PC-3 (cell line): ENCODE measurements at regions not wholly inside any gene's neighbourhood (a gene's known extent, or its start where the extent isn't known, plus 50 kb on each side); places are given as distances from the start of the nearest gene placed in this dataset.

Source experiments
- ATAC-seq: fragments of 200-7000 bp; cut with Tn5 transposase; 2 replicates; pipeline ENCODE4 v1.9.1; 2020; ENCODE audit warnings: mild to moderate bottlenecking, moderate library complexity
- BruUV-seq: library from RNA; stranded (reverse); fragments of 400-500 nt; replicated peaks from 2 replicates; lab custom pipeline; 2021; lab: Mats Ljungman, UMichigan
- CTCF ChIA-PET: fragments of 300-600 bp; sonication (Branson Sonifier 250); formaldehyde crosslinking; loops from one replicate; lab custom pipeline; 2022; ENCODE audit warnings: antibody characterized with exemption; lab: Charles Lee
- POLR2A ChIA-PET: fragments of 300-600 bp; sonication (Branson Sonifier 250); formaldehyde crosslinking; loops from one replicate; lab custom pipeline; 2022; ENCODE audit warnings: antibody characterized with exemption; ENCODE audit not compliant: unreplicated experiment; lab: Charles Lee
- DNase-seq: peaks from one replicate; pipeline ENCODE4 v3.0.0-alpha.2; 2015
- H2AFZ ChIP-seq: fragments of 300-600 bp; sonication (generic); 2 replicates; pipeline ENCODE4 v1.6.0; 2016; ENCODE audit warnings: antibody characterized with exemption, low read length
- H3F3A ChIP-seq: fragments of 300-600 bp; sonication (generic); one replicate; pipeline ENCODE4 v1.6.0; 2017; ENCODE audit warnings: antibody characterized with exemption, low read length, control low read depth, mild to moderate bottlenecking; ENCODE audit not compliant: unreplicated experiment
- H3K27ac ChIP-seq: fragments of 300-600 bp; sonication (generic); 2 replicates; pipeline ENCODE4 v1.5.1; 2016; ENCODE audit warnings: mild to moderate bottlenecking, low read length
- H3K27me3 ChIP-seq: fragments of 300-600 bp; sonication (generic); 2 replicates; pipeline ENCODE4 v1.6.1; 2016; ENCODE audit warnings: low read length, mixed read lengths
- H3K36me3 ChIP-seq: fragments of 300-600 bp; sonication (generic); 2 replicates; pipeline ENCODE4 v1.6.1; 2016; ENCODE audit warnings: low read depth, mixed run types, low read length, mixed read lengths
- H3K4me1 ChIP-seq: fragments of 300-600 bp; sonication (generic); 2 replicates; pipeline ENCODE4 v1.5.1; 2016; ENCODE audit warnings: low read length; ENCODE audit not compliant: insufficient read depth
- H3K4me2 ChIP-seq: fragments of 300-600 bp; sonication (generic); 2 replicates; pipeline ENCODE4 v1.6.0; 2016; ENCODE audit warnings: low read length
- H3K4me3 ChIP-seq: fragments of 300-600 bp; sonication (generic); 2 replicates; pipeline ENCODE4 v1.5.1; 2016; ENCODE audit warnings: mild to moderate bottlenecking, low read length, mixed read lengths
- H3K79me2 ChIP-seq: fragments of 300-600 bp; sonication (generic); 2 replicates; pipeline ENCODE4 v1.6.1; 2017; ENCODE audit warnings: low read length, mixed read lengths
- H3K9ac ChIP-seq: fragments of 300-600 bp; sonication (generic); 2 replicates; pipeline ENCODE4 v1.6.0; 2016; ENCODE audit warnings: mild to moderate bottlenecking, low read length
- H3K9me2 ChIP-seq: fragments of 300-600 bp; sonication (generic); replicated peaks from 2 replicates; pipeline ENCODE4 v1.6.1; 2016; ENCODE audit warnings: mixed run types, low read length, mixed read lengths
- H3K9me3 ChIP-seq: fragments of 300-600 bp; sonication (generic); 2 replicates; pipeline ENCODE4 v1.6.1; 2016; ENCODE audit warnings: low read length, mixed read lengths
- H4K20me1 ChIP-seq: fragments of 300-600 bp; sonication (generic); 2 replicates; pipeline ENCODE4 v1.6.1; 2016; ENCODE audit warnings: low read length, mixed read lengths
- CTCF ChIP-seq: fragments of 300-600 bp; sonication (generic); conservative IDR thresholded peaks from 2 replicates; pipeline ENCODE4 v1.5.1; 2017; ENCODE audit warnings: antibody characterized with exemption, low read depth, mild to moderate bottlenecking, low read length
- EZH2 ChIP-seq: fragments of 300-600 bp; sonication (generic); IDR thresholded peaks from one replicate; pipeline ENCODE4 v1.6.1; 2017; ENCODE audit warnings: antibody characterized with exemption, mild to moderate bottlenecking, low read length; ENCODE audit not compliant: unreplicated experiment
- EZH2phosphoT487 ChIP-seq: fragments of 300-600 bp; sonication (generic); IDR thresholded peaks from 2 replicates; pipeline ENCODE4 v1.6.1; 2018; ENCODE audit warnings: mild to moderate bottlenecking, antibody characterized with exemption, low read length, borderline replicate concordance
- intact Hi-C: fragments of 100-400 bp; cut with micrococcal nuclease; formaldehyde crosslinking; loops from 2 replicates; pipeline ENCODE4 v1.9.0; 2023

- no peak for ATAC-seq
- Histone ChIP-seq H3K9ac (no peak overlapping the region), H3F3A (no peaks in the 10 kb centered on the region), H3K79me2 (no peaks in the 10 kb centered on the region), H3K4me2 (no peak overlapping the region), H3K36me3 (peaks cover 5% of the 10 kb centered on the region; the same call in 1 of the 2 replicates), H3K4me1 (no peaks in the 10 kb centered on the region), H3K9me2 (no peaks in the 10 kb centered on the region), H3K9me3 (peaks cover 4% of the 10 kb centered on the region; the same call in 1 of the 2 replicates), H3K27me3 (no peaks in the 10 kb centered on the region), H3K4me3 (no peak overlapping the region), H2AFZ (no peak overlapping the region), H4K20me1 (no peaks in the 10 kb centered on the region), H3K27ac (no peak overlapping the region)
- no peak for TF ChIP-seq EZH2
- no peak for TF ChIP-seq CTCF
- TF ChIP-seq EZH2phosphoT487: no peak
- intact Hi-C loops: no loop called here
- no peak for DNase-seq
- POLR2A ChIA-PET: no interaction called here
- CTCF ChIA-PET: no interaction called here
- no TSS peak for BruUV-seq
These were observed 394.5 kb downstream of the LTN1 start for GRCh38 chr21:28598214-28598613.

- intact Hi-C loops: no loop called here
- Histone ChIP-seq H3K27me3 (no peaks in the 10 kb centered on the region), H4K20me1 (no peaks in the 10 kb centered on the region), H3K4me3 (no peak overlapping the region), H3K4me1 (peaks cover 12% of the 10 kb centered on the region), H3F3A (no peaks in the 10 kb centered on the region), H3K79me2 (no peaks in the 10 kb centered on the region), H3K4me2 (no peak overlapping the region), H3K36me3 (no peaks in the 10 kb centered on the region; the same call in 1 of the 2 replicates), H2AFZ (no peak overlapping the region), H3K9me2 (no peaks in the 10 kb centered on the region), H3K9ac (no peak overlapping the region), H3K27ac (no peak overlapping the region), H3K9me3 (no peaks in the 10 kb centered on the region)
- ChIA-PET CTCF (no interaction called here), POLR2A (no interaction called here)
- ATAC-seq (no peak), DNase-seq (no peak)
- BruUV-seq: no TSS peak
- TF ChIP-seq EZH2 (no peak), EZH2phosphoT487 (no peak), CTCF (no peak)
These were observed 400.3 kb downstream of the LTN1 start for GRCh38 chr21:28592205-28592865.

- H3K9me2 ChIP-seq: no peaks in the 10 kb centered on the region
- H3K4me1 ChIP-seq: peaks cover 21% of the 10 kb centered on the region
- H3K4me3 ChIP-seq: no peak overlapping the region
- no TSS peak for BruUV-seq
- no peak overlapping the region for H3K9ac ChIP-seq
- TF ChIP-seq EZH2phosphoT487 (no peak), CTCF (no peak), EZH2 (no peak)
- H3K79me2 ChIP-seq: no peaks in the 10 kb centered on the region
- no peaks in the 10 kb centered on the region for H4K20me1 ChIP-seq
- POLR2A ChIA-PET: no interaction called here
- intact Hi-C loops: no loop called here
- no peak overlapping the region for H2AFZ ChIP-seq
- no peak for ATAC-seq
- no peak overlapping the region for H3K27ac ChIP-seq
- H3K36me3 ChIP-seq: no peaks in the 10 kb centered on the region; the same call in 1 of the 2 replicates
- no peaks in the 10 kb centered on the region for H3K27me3 ChIP-seq
- no peaks in the 10 kb centered on the region for H3K9me3 ChIP-seq
- no peaks in the 10 kb centered on the region for H3F3A ChIP-seq
- CTCF ChIA-PET: no interaction called here
- H3K4me2 ChIP-seq: no peak overlapping the region
- DNase-seq: no peak
These were observed 402.0 kb downstream of the LTN1 start for GRCh38 chr21:28590676-28591075.
